Left ventricle myocardium inferior (tissue), 1 donor: ENCODE measurements at regions not wholly inside any gene's neighbourhood (a gene's known extent, or its start where the extent isn't known, plus 50 kb on each side); places are given as distances from the start of the nearest gene placed in this dataset.
"Not testable (repeated sequence)": the region's sequence is repeated elsewhere in the genome, so short reads cannot be mapped to it uniquely, and the experiment has no call there.

ENCODE experiments used
- DNase-seq: peaks from one replicate; pipeline ENCODE4 v3.0.0-alpha.2; 2020
- H3K27ac ChIP-seq: fragments of 200-600 bp; replicated peaks from 2 replicates; pipeline ENCODE4 v1.8.0; 2021
- H3K27me3 ChIP-seq: fragments of 200-600 bp; 2 replicates; pipeline ENCODE4 v1.8.0; 2021; ENCODE audit warnings: low read depth
- H3K36me3 ChIP-seq: fragments of 200-600 bp; 2 replicates; pipeline ENCODE4 v1.8.0; 2021
- H3K4me1 ChIP-seq: fragments of 200-600 bp; 2 replicates; pipeline ENCODE4 v1.8.0; 2021
- H3K4me3 ChIP-seq: fragments of 200-600 bp; 2 replicates; pipeline ENCODE4 v1.8.0; 2021; ENCODE audit warnings: mild to moderate bottlenecking, moderate library complexity
- H3K9me3 ChIP-seq: fragments of 200-600 bp; replicated peaks from 2 replicates; pipeline ENCODE4 v1.8.0; 2021
- CTCF ChIP-seq: fragments of 200-600 bp; IDR thresholded peaks from 2 replicates; pipeline ENCODE4 v1.8.0; 2021; ENCODE audit warnings: antibody characterized with exemption, mild to moderate bottlenecking, borderline replicate concordance
- intact Hi-C: fragments of 100-400 bp; cut with micrococcal nuclease; formaldehyde crosslinking; loops from one replicate; pipeline ENCODE4 v1.11.0; 2022
- donor health status: DM: no; HTN: yes; CAD: no; lungs with severe emphysema.

- Histone ChIP-seq H3K36me3 (peaks cover 23% of the 10 kb centered on the region), H3K27me3 (no peaks in the 10 kb centered on the region), H3K27ac (no peak overlapping the region), H3K9me3 (no peaks in the 10 kb centered on the region), H3K4me1 (peaks cover 5% of the 10 kb centered on the region), H3K4me3 (no peak overlapping the region)
- DNase-seq, result no peak
- intact Hi-C loops, result no loop called here
- no peak for TF ChIP-seq CTCF
These were observed 80.4 kb upstream of the GARIN1A start for GRCh38 chr7:128591705-128592104.

GRCh38 chr7:128592209-128592608 lies 79.9 kb upstream of the GARIN1A start:
- peaks cover 22% of the 10 kb centered on the region for H3K36me3 ChIP-seq
- H3K9me3 ChIP-seq, H3K27ac ChIP-seq, H3K4me1 ChIP-seq, DNase-seq, H3K4me3 ChIP-seq, H3K27me3 ChIP-seq, intact Hi-C loops: not testable (repeated sequence)

GRCh38 chr7:128594061-128594460 lies 78.0 kb upstream of the GARIN1A start:
- DNase-seq, H3K4me3 ChIP-seq, H3K27me3 ChIP-seq, intact Hi-C loops, H3K27ac ChIP-seq, H3K9me3 ChIP-seq: not testable (repeated sequence)
- Histone ChIP-seq H3K4me1 (peaks cover 12% of the 10 kb centered on the region), H3K36me3 (peaks cover 19% of the 10 kb centered on the region)

GRCh38 chr7:128596336-128597128 lies 75.6 kb upstream of the GARIN1A start:
- Histone ChIP-seq H3K36me3 (peaks cover 25% of the 10 kb centered on the region), H3K4me1 (peaks cover 19% of the 10 kb centered on the region)
- DNase-seq, H3K27me3 ChIP-seq, H3K27ac ChIP-seq, H3K9me3 ChIP-seq, H3K4me3 ChIP-seq, intact Hi-C loops: not testable (repeated sequence)

GRCh38 chr7:128598946-128599345 lies 73.1 kb upstream of the GARIN1A start:
- intact Hi-C loops, result not testable (repeated sequence)

GRCh38 chr7:128608678-128609421 lies 63.2 kb upstream of the GARIN1A start:
- Histone ChIP-seq H3K36me3 (peaks cover 22% of the 10 kb centered on the region), H3K4me3 (peak overlapping the region; percentile 21)
- H3K9me3 ChIP-seq, H3K27ac ChIP-seq, H3K27me3 ChIP-seq, H3K4me1 ChIP-seq, DNase-seq: not testable (repeated sequence)
- peak; percentile 67 for TF ChIP-seq CTCF
- intact Hi-C loops, result loop anchor here (10.0 kb wide), 1 partner anchor 266 kb away; no protein-coding TSS in a partner anchor

More at GRCh38 chr7:128598946-128599345, 73.1 kb upstream of the GARIN1A start:
- H3K27me3 ChIP-seq, H3K4me3 ChIP-seq, DNase-seq, H3K27ac ChIP-seq, H3K36me3 ChIP-seq, H3K9me3 ChIP-seq: not testable (repeated sequence)
- H3K4me1 ChIP-seq, result peaks cover 19% of the 10 kb centered on the region

GRCh38 chr7:128613366-128613765 lies 58.7 kb upstream of the GARIN1A start:
- H3K4me3 ChIP-seq, H3K27me3 ChIP-seq, H3K4me1 ChIP-seq, H3K27ac ChIP-seq, intact Hi-C loops, H3K9me3 ChIP-seq, DNase-seq: not testable (repeated sequence)
- peaks cover 51% of the 10 kb centered on the region for H3K36me3 ChIP-seq

- H3K27me3 ChIP-seq, DNase-seq, H3K27ac ChIP-seq, H3K4me3 ChIP-seq, H3K9me3 ChIP-seq, intact Hi-C loops, H3K4me1 ChIP-seq: not testable (repeated sequence)
- H3K36me3 ChIP-seq, result peaks cover 66% of the 10 kb centered on the region
These were observed 57.3 kb upstream of the GARIN1A start for GRCh38 chr7:128614812-128615211.

- H3K4me3 ChIP-seq, H3K27me3 ChIP-seq, H3K27ac ChIP-seq, intact Hi-C loops, H3K9me3 ChIP-seq, DNase-seq, H3K4me1 ChIP-seq: not testable (repeated sequence)
- peaks cover 74% of the 10 kb centered on the region for H3K36me3 ChIP-seq
These were observed 55.3 kb upstream of the GARIN1A start for GRCh38 chr7:128616799-128617198.
